Breast epithelium (tissue), 4 donors: ENCODE measurements at regions not wholly inside any gene's neighbourhood (a gene's known extent, or its start where the extent isn't known, plus 50 kb on each side); places are given as distances from the start of the nearest gene placed in this dataset.

Experiments
- DNase-seq, 2 donors: peaks; one replicate each; pipeline ENCODE4 v3.0.0-alpha.2; 2019; ENCODE audit warnings: low spot score in 2 of 2
- H3K27ac ChIP-seq, 2 donors: fragments of 200-600 bp; sonication (generic) in 1 of 2; one replicate each; pipeline ENCODE4 v1.5.1; 2016 to 2019; ENCODE audit warnings: mild to moderate bottlenecking in 1 of 2
- H3K27me3 ChIP-seq, 2 donors: fragments of 200-600 bp; sonication (generic) in 1 of 2; one replicate each; pipeline versions ENCODE4 v1.5.1 to v1.6.0; 2017 to 2019; ENCODE audit warnings: control low read depth in 1 of 2, mild to moderate bottlenecking in 1 of 2
- H3K36me3 ChIP-seq: fragments of 200-600 bp; one replicate; pipeline ENCODE4 v1.5.1; 2019
- H3K4me1 ChIP-seq, 2 donors: fragments of 200-600 bp; sonication (generic); one replicate each; pipeline ENCODE4 v1.5.1; 2016 to 2019; ENCODE audit warnings: control low read depth in 1 of 2
- H3K4me3 ChIP-seq, 3 donors: fragments of 200-600 bp; sonication (generic); 1 replicate in 2 of 3; 2 replicates in 1 of 3; pipeline ENCODE4 v1.5.1; 2016 to 2019; ENCODE audit warnings: mild to moderate bottlenecking in 3 of 3, moderate library complexity in 2 of 3
- H3K9me3 ChIP-seq, 2 donors: fragments of 200-600 bp; sonication (generic) in 1 of 2; one replicate each; pipeline ENCODE4 v1.5.1; 2016 to 2019; ENCODE audit warnings: control low read depth in 1 of 2
- CTCF ChIP-seq, 3 donors: fragments of 450-650 bp; IDR thresholded peaks; one replicate each; pipeline ENCODE4 v1.5.1; 2016 to 2017; ENCODE audit warnings: antibody characterized with exemption in 3 of 3, mild to moderate bottlenecking in 3 of 3, moderate library complexity in 3 of 3
- POLR2A ChIP-seq: fragments of 450-650 bp; IDR thresholded peaks from one replicate; pipeline ENCODE4 v1.6.1; 2016; ENCODE audit warnings: antibody characterized with exemption, mild to moderate bottlenecking, moderate library complexity
- POLR2AphosphoS5 ChIP-seq, 3 donors: sonication (generic); formaldehyde crosslinking; IDR thresholded peaks; one replicate each; pipeline ENCODE4 v1.6.1; 2017; ENCODE audit warnings: antibody characterized with exemption in 3 of 3
- intact Hi-C: fragments of 100-400 bp; cut with DNase I; formaldehyde crosslinking; loops from one replicate; pipeline ENCODE4 v1.15.1; 2023; ENCODE audit warnings: low total_unique reads

- no peaks in the 10 kb centered on the region for H3K4me1 ChIP-seq
- H3K36me3 ChIP-seq, result no peaks in the 10 kb centered on the region
- H3K27me3 ChIP-seq, result no peaks in the 10 kb centered on the region
- DNase-seq, result no peak
- no peaks in the 10 kb centered on the region for H3K9me3 ChIP-seq
- TF ChIP-seq POLR2AphosphoS5 (IDR thresholded peaks at IDR 0.05) (no peak), CTCF (IDR thresholded peaks at IDR 0.05) (no peak), POLR2A (no peak)
- H3K4me3 ChIP-seq, result no peak overlapping the region
- intact Hi-C loops, result no loop called here
- no peak overlapping the region for H3K27ac ChIP-seq
Measured at GRCh38 chr11:10401696-10402392, 53.2 kb upstream of the AMPD3 start.
